HEK293T (cell line): ENCODE measurements at regions not wholly inside any gene's neighbourhood (a gene's known extent, or its start where the extent isn't known, plus 50 kb on each side); places are given as distances from the start of the nearest gene placed in this dataset.

ENCODE experiments used
- CTCF ChIA-PET: fragments of 350-600 bp; formaldehyde crosslinking; extraction: SDS; loops from one replicate; lab custom pipeline; 2021; ENCODE audit warnings: antibody characterized with exemption, inconsistent platforms; lab: Yijun Ruan, JAX
- POLR2A ChIA-PET: fragments of 350-600 bp; formaldehyde crosslinking; extraction: SDS; loops from one replicate; lab custom pipeline; 2020; ENCODE audit warnings: antibody characterized with exemption, inconsistent platforms; lab: Yijun Ruan, JAX
- DNase-seq: peaks from one replicate; pipeline ENCODE4 v3.0.0; 2012; ENCODE audit warnings: mixed read lengths; ENCODE audit errors: extremely low spot score
- ARNT ChIP-seq: fragments of 450-650 bp; IDR thresholded peaks from 2 replicates; pipeline ENCODE4 v1.6.1; 2017; ENCODE audit warnings: mild to moderate bottlenecking
- BHLHE40 ChIP-seq: fragments of 450-650 bp; IDR thresholded peaks from 2 replicates; pipeline ENCODE4 v1.6.1; 2016; ENCODE audit warnings: mild to moderate bottlenecking, moderate library complexity, borderline replicate concordance
- CTBP1 ChIP-seq: fragments of 450-650 bp; IDR thresholded peaks from 2 replicates; pipeline ENCODE4 v1.6.1; 2016; ENCODE audit warnings: borderline replicate concordance
- ELF4 ChIP-seq: fragments of 450-650 bp; IDR thresholded peaks from 2 replicates; pipeline ENCODE4 v1.6.1; 2017; ENCODE audit warnings: antibody characterized with exemption
- FOXA1 ChIP-seq: fragments of 450-650 bp; IDR thresholded peaks from 2 replicates; pipeline ENCODE4 v1.6.1; 2016; ENCODE audit warnings: mild to moderate bottlenecking
- FOXK2 ChIP-seq: fragments of 450-650 bp; IDR thresholded peaks from 2 replicates; pipeline ENCODE4 v1.6.1; 2016; ENCODE audit warnings: mild to moderate bottlenecking
- FOXM1 ChIP-seq: fragments of 450-650 bp; IDR thresholded peaks from 2 replicates; pipeline ENCODE4 v1.6.1; 2017; ENCODE audit warnings: mild to moderate bottlenecking, borderline replicate concordance
- HDGF ChIP-seq: fragments of 450-650 bp; IDR thresholded peaks from 2 replicates; pipeline ENCODE4 v1.6.1; 2017; ENCODE audit warnings: antibody characterized with exemption, borderline replicate concordance
- L3MBTL2 ChIP-seq: fragments of 450-650 bp; conservative IDR thresholded peaks from 2 replicates; pipeline ENCODE4 v1.6.1; 2016; ENCODE audit warnings: mild to moderate bottlenecking
- LEF1 ChIP-seq: fragments of 450-650 bp; IDR thresholded peaks from 2 replicates; pipeline ENCODE4 v1.6.1; 2017; ENCODE audit warnings: mild to moderate bottlenecking, borderline replicate concordance
- NFRKB ChIP-seq: fragments of 450-650 bp; IDR thresholded peaks from 2 replicates; pipeline ENCODE4 v1.6.1; 2016; ENCODE audit warnings: mild to moderate bottlenecking, moderate library complexity
- SP1 ChIP-seq: fragments of 450-650 bp; IDR thresholded peaks from 2 replicates; pipeline ENCODE4 v1.6.1; 2017
- SUZ12 ChIP-seq: fragments of 450-650 bp; IDR thresholded peaks from 2 replicates; pipeline ENCODE4 v1.6.1; 2016; ENCODE audit warnings: mild to moderate bottlenecking
- TARDBP ChIP-seq: fragments of 450-650 bp; IDR thresholded peaks from 2 replicates; pipeline ENCODE4 v1.6.1; 2016
- ZNF384 ChIP-seq: fragments of 450-650 bp; IDR thresholded peaks from 2 replicates; pipeline ENCODE4 v1.6.1; 2016
- TF ChIP-seq, protein P1 (sequence below): fragments of 450-650 bp; IDR thresholded peaks from 2 replicates; pipeline ENCODE4 v1.6.1; 2016

DNA sequence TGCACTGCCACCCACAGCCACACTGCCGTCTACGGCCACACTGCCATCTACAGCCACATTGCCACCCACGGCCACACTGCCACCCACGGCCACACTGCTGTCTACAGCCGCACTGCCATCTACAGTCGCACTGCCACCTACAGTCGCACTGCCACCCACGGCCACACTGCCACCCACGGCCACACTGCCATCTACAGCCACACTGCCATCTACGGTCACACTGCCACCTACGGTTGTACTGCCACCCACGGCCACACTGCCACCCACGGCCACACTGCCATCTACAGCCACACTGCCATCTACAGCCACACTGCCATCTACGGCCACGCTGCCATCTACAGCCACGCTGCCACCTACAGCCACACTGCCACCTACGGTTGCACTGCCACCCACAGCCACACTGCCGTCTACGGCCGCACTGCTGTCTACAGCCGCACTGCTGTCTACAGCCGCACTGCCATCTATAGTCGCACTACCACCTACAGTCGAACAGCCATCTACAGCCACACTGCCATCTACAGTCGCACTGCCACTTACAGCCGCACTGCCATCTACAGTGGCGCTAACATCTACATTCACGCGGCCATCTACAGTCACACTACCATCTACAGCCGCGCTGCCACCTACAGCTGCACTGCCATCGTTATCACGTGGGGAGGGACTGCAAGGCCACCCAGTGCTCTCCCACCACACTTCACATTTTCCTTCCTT lies 154.6 kb upstream of the AFDN start:
- CTCF ChIA-PET, result no interaction called here
- no peak for DNase-seq
- TF ChIP-seq ELF4 (no peak), ARNT (no peak), LEF1 (no peak), SP1 (no peak)
- POLR2A ChIA-PET, result no interaction called here

DNA sequence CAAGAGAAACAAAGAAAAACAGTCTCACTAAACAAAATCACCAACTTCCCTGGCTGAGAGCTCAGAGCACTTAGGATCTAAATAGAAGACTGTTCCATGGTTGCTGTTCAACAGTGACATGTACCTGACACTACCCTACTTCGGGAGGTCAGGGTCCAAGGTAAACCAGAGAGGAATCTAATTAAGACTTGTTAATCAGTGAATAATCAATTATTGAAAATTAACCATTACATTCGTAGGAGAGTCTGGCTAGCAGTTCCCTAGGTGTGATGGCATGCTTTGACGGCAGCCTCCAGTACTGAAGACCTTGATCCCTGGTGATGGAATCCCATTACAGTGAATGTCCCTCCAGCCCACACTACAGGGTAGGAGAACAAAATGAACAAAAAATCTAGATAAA lies 154.0 kb upstream of the AFDN start:
- ChIA-PET POLR2A (no interaction called here), CTCF (no interaction called here)
- no peak for TF ChIP-seq L3MBTL2
- TF ChIP-seq ARNT, result no peak
- no peak for TF ChIP-seq ELF4
- TF ChIP-seq CTBP1, result no peak
- no peak for TF ChIP-seq HDGF
- no peak for TF ChIP-seq SUZ12
- no peak for TF ChIP-seq LEF1
- no peak for TF ChIP-seq SP1
- DNase-seq, result no peak

DNA sequence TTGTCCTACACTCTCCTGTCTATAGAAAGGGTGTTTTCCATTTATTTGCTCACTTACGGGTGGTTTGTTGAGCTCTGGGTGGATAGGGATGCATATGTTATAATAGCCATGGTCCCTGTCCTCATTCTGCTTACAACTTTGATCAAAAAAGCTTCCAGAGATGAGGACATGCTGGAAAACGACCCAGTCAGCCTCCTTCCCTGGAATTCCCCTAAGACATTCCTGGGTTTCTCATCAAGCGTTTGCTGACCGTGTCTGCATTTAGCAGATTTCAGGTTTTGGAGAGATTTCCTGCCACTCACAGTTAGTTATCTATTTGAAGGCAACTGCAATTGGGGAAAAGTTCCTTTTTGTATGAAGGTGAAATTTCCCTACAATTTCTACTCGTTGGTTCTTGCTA lies 152.8 kb upstream of the AFDN start:
- CTCF ChIA-PET, result interaction anchor here (0.6 kb wide), 1 partner anchor 175 kb away, joined by 6 read pairs; no protein-coding TSS in a partner anchor
- DNase-seq, result no peak
- no peak for TF ChIP-seq LEF1
- TF ChIP-seq L3MBTL2, result no peak
- TF ChIP-seq TARDBP, result no peak
- TF ChIP-seq CTBP1, result no peak
- POLR2A ChIA-PET, result no interaction called here

DNA sequence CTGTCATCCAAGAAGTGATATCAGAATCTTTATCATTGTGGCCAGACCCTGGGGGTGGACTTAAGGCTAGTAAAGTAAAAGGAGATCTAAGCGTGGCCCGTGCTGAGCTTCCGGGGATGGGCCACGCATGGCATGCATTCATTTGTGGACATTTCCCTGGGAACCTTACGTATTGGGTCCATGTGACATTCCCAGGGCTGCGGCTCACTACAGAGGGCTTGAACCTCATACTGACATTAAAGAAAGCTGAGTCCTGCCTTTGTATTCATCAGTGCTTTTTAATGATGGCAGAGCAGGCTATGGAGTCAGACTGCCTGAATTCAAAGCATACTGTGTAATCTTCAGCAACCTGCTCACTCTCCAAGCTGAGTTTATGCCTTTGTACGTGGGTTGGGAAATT lies 152.2 kb upstream of the AFDN start:
- TF ChIP-seq SP1 (no peak), FOXK2 (no peak), HDGF (no peak), NFRKB (no peak), LEF1 (no peak), L3MBTL2 (no peak), CTBP1 (no peak), ELF4 (no peak), FOXA1 (no peak), BHLHE40 (no peak), SUZ12 (no peak), ZNF384 (no peak), FOXM1 (no peak), ARNT (no peak), TARDBP (no peak)
- TF ChIP-seq, protein P1, sequence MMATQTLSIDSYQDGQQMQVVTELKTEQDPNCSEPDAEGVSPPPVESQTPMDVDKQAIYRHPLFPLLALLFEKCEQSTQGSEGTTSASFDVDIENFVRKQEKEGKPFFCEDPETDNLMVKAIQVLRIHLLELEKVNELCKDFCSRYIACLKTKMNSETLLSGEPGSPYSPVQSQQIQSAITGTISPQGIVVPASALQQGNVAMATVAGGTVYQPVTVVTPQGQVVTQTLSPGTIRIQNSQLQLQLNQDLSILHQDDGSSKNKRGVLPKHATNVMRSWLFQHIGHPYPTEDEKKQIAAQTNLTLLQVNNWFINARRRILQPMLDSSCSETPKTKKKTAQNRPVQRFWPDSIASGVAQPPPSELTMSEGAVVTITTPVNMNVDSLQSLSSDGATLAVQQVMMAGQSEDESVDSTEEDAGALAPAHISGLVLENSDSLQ, result no peak
- ChIA-PET CTCF (no interaction called here), POLR2A (no interaction called here)
- DNase-seq, result no peak

DNA sequence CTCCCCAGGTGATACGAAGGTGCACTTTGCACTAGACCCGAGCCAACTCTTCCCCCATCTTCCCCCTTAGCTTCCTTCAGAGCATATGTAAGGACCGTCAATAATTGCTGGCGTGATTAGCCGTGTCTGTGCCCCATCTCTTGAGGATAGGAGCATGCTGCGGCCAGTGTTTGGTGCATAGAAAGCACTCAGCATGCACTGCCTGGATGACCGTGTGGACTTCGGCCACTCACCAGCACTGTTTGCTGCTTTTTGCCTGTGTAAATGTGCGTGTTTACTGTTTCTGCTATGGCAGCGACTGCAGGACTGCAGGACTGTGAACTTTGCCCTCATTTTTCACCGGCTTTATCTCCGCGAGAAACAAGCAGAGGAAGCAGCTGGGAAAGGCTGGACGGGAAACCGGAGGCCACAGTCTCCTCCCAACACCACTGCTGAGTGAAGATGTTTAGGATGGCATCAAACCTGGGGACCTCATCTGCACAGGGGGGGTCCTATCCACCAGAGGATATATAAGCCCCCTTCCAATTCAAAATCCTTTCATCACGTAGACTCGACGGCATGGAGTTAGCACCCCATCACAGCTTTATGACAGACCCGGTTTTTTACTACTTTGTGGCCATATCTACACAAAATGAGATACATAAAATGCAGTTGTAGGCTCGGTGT lies 150.6 kb upstream of the AFDN start:
- CTCF ChIA-PET, result no interaction called here
- POLR2A ChIA-PET, result no interaction called here
- no peak for DNase-seq
- TF ChIP-seq SP1 (no peak), ZNF384 (no peak), TARDBP (no peak), FOXK2 (no peak), L3MBTL2 (no peak), BHLHE40 (no peak), SUZ12 (no peak), NFRKB (no peak), HDGF (no peak), LEF1 (no peak), ELF4 (no peak), FOXM1 (no peak), CTBP1 (no peak), FOXA1 (no peak), ARNT (no peak)
- TF ChIP-seq, protein P1, result no peak

DNA sequence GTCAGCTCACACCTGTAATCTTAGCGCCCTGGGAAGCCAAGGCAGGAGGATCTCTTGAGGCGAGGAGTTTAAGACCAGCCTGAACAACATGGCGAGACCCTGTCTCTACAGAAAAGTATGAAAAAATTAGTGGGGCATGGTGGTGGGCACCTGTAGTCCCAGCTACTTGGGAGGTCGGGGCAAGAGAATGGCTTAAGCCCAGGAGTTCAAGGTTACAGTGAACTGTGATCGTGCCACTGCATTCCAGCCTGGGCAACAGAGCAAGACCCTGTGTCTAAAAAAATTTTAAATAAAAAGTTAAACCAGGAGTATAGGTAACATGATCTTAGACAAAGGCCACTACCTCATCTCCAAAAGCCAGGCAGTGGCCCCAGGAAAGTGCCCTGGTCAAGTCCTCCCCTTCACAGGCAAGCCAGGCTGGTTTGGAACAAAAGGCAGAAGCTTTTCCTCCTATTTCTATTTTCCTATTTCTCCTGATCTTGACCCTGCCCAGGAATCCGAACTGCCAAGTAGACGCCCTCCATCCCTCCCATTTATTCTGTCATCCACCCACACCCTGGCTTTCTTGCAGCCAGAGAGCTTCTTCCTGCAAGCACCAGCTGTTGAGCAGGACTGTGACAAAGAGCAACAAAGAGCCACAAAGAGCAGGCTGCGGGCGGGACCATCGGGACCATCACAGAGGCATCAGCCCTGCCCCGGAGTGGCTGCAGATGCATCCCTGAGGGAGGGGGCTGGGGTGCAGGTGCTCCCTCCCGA lies 149.9 kb upstream of the AFDN start:
- ChIA-PET CTCF (interaction anchor here (0.6 kb wide), 2 partner anchors 15 to 160 kb away, joined by 3 to 4 read pairs; no protein-coding TSS in a partner anchor), POLR2A (no interaction called here)
- DNase-seq, result no peak
- no peak for TF ChIP-seq SUZ12
- TF ChIP-seq FOXM1, result no peak

DNA sequence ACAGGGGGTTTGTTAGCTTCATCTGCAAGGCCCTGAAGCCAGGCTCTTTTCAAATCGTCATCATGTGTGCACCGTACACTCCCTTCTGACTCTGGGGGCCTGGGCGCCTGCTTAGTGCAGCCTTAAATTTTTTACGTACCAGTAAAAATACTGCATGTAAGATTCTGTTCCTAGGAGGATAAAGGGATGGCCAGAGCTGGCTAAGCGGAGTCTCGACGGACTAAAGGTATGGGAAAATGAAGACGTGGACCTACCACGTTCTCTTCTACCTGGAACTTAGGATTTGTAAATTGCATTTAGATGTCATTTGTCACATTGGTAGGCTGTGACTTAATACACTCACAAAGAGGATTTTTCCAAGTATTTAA lies 149.3 kb upstream of the AFDN start:
- CTCF ChIA-PET, result interaction anchor here (0.6 kb wide), 2 partner anchors 16 to 159 kb away, joined by 3 to 4 read pairs; no protein-coding TSS in a partner anchor
- TF ChIP-seq ARNT (no peak), FOXK2 (no peak), ELF4 (no peak), NFRKB (no peak)
- TF ChIP-seq, protein P1, result no peak
- POLR2A ChIA-PET, result no interaction called here
- no peak for DNase-seq
